ENCODE measurements at regions not wholly inside any gene's neighbourhood (a gene's known extent, or its start where the extent isn't known, plus 50 kb on each side); places are given as distances from the start of the nearest gene placed in this dataset.
"Not testable (repeated sequence)": the region's sequence is repeated elsewhere in the genome, so short reads cannot be mapped to it uniquely, and the experiment has no call there.

- no peak for DNase-seq (ENCODE audit: low spot score)
Observed at GRCh38 chr20:40634891-40635290, 54.1 kb downstream of the MAFB start.

GRCh38 chr20:40633123-40633850 lies 55.7 kb downstream of the MAFB start:
- DNase-seq (ENCODE audit: low spot score), result no peak

- DNase-seq (ENCODE audit: low spot score), result no peak
Observed at GRCh38 chr20:40632346-40632976, 56.6 kb downstream of the MAFB start.

GRCh38 chr20:40631119-40631631 lies 57.9 kb downstream of the MAFB start:
- DNase-seq (ENCODE audit: low spot score), result no peak

GRCh38 chr20:40630713-40631112 lies 58.3 kb downstream of the MAFB start:
- no peak for DNase-seq (ENCODE audit: low spot score)

- no peak for DNase-seq (ENCODE audit: low spot score)
Observed at GRCh38 chr20:40630099-40630498, 58.9 kb downstream of the MAFB start.

GRCh38 chr20:40628877-40629276 lies 60.2 kb downstream of the MAFB start:
- DNase-seq (ENCODE audit: low spot score), result no peak

GRCh38 chr20:40619053-40619452 lies 70.0 kb downstream of the MAFB start:
- DNase-seq (ENCODE audit: low spot score), result not testable (repeated sequence)

GRCh38 chr20:40617594-40617993 lies 71.4 kb downstream of the MAFB start:
- no peak for DNase-seq (ENCODE audit: low spot score)

GRCh38 chr20:40612837-40613236 lies 76.2 kb downstream of the MAFB start:
- DNase-seq (ENCODE audit: low spot score), result no peak

GRCh38 chr20:40612247-40612646 lies 76.8 kb downstream of the MAFB start:
- no peak for DNase-seq (ENCODE audit: low spot score)

- DNase-seq (ENCODE audit: low spot score), result no peak
Observed at GRCh38 chr20:40610730-40611129, 78.3 kb downstream of the MAFB start.

- DNase-seq (ENCODE audit: low spot score), result no peak
Observed at GRCh38 chr20:40607927-40608326, 81.1 kb downstream of the MAFB start.

GRCh38 chr20:40606660-40607059 lies 82.4 kb downstream of the MAFB start:
- DNase-seq (ENCODE audit: low spot score), result no peak

GRCh38 chr20:40606237-40606636 lies 82.8 kb downstream of the MAFB start:
- DNase-seq (ENCODE audit: low spot score), result no peak

- no peak for DNase-seq (ENCODE audit: low spot score)
Observed at GRCh38 chr20:40604416-40604815, 84.6 kb downstream of the MAFB start.

- no peak for DNase-seq (ENCODE audit: low spot score)
Observed at GRCh38 chr20:40603057-40603651, 85.9 kb downstream of the MAFB start.

GRCh38 chr20:40602381-40602780 lies 86.7 kb downstream of the MAFB start:
- no peak for DNase-seq (ENCODE audit: low spot score)

GRCh38 chr20:40600441-40601219 lies 88.4 kb downstream of the MAFB start:
- DNase-seq (ENCODE audit: low spot score), result no peak

GRCh38 chr20:40599987-40600386 lies 89.0 kb downstream of the MAFB start:
- no peak for DNase-seq (ENCODE audit: low spot score)

- no peak for DNase-seq (ENCODE audit: low spot score)
Observed at GRCh38 chr20:40592941-40593340, 96.1 kb downstream of the MAFB start.

- DNase-seq (ENCODE audit: low spot score), result no peak
Observed at GRCh38 chr20:40591536-40591935, 97.5 kb downstream of the MAFB start.

Measured in putamen (tissue), 1 donor.